K562 (cell line): ENCODE measurements at regions not wholly inside any gene's neighbourhood (a gene's known extent, or its start where the extent isn't known, plus 50 kb on each side); places are given as distances from the start of the nearest gene placed in this dataset.

Experiments used
- BCL6 ChIP-seq: fragments of 250-450 bp; sonication (Bioruptor Pico); IDR thresholded peaks from 2 replicates; pipeline ENCODE4 v1.4.0; 2020
- CBFA2T2 ChIP-seq: fragments of 450-650 bp; conservative IDR thresholded peaks from 2 replicates; pipeline ENCODE4 v1.6.1; 2017; ENCODE audit warnings: mild to moderate bottlenecking
- CCNT2 ChIP-seq: IDR thresholded peaks from 2 replicates; pipeline ENCODE4 v1.6.1; 2011; ENCODE audit warnings: borderline replicate concordance, low read depth, mild to moderate bottlenecking, moderate library complexity, mixed read lengths, low read length; ENCODE audit not compliant: insufficient read length; ENCODE audit errors: extremely low read depth
- CXXC5 ChIP-seq: fragments of 250-450 bp; sonication (Bioruptor Pico); IDR thresholded peaks from 2 replicates; pipeline ENCODE4 v1.8.0; 2022; ENCODE audit warnings: inconsistent platforms, mild to moderate bottlenecking, moderate library complexity
- EP300 ChIP-seq: IDR thresholded peaks from 2 replicates; pipeline ENCODE4 v1.6.1; 2012; ENCODE audit warnings: low read length, improper control_type of control experiment
- ETS2 ChIP-seq: IDR thresholded peaks from 2 replicates; pipeline ENCODE4 v1.6.1; 2016; ENCODE audit warnings: borderline replicate concordance, missing genetic modification characterization, mild to moderate bottlenecking, moderate library complexity, missing compliant biosample characterization; ENCODE audit not compliant: poor library complexity, severe bottlenecking
- FOSL1 ChIP-seq: fragments of 200-800 bp; sonication (Bioruptor generic); conservative IDR thresholded peaks from 2 replicates; pipeline ENCODE4 v1.6.1; 2016; ENCODE audit warnings: missing genetic modification characterization, missing compliant biosample characterization
- MEIS2 ChIP-seq: fragments of 450-650 bp; IDR thresholded peaks from 2 replicates; pipeline ENCODE4 v1.6.1; 2014; ENCODE audit warnings: mild to moderate bottlenecking; ENCODE audit not compliant: partially characterized antibody
- NONO ChIP-seq, 2 experiments: fragments of 200-400 bp in 1 of 2; fragments of 450-650 bp in 1 of 2; formaldehyde crosslinking in 1 of 2; IDR thresholded peaks; 2 replicates each; pipeline ENCODE4 v1.6.1; 2017; ENCODE audit warnings: low read depth in 2 of 2, mild to moderate bottlenecking in 2 of 2, moderate library complexity in 2 of 2, low read length in 1 of 2
- NR2F6 ChIP-seq: fragments of 450-650 bp; formaldehyde crosslinking; IDR thresholded peaks from 2 replicates; pipeline ENCODE4 v1.4.0; 2020; ENCODE audit warnings: mild to moderate bottlenecking
- NR3C1 ChIP-seq: sonication (generic); formaldehyde crosslinking; IDR thresholded peaks from 2 replicates; pipeline ENCODE4 v1.8.1; 2022; ENCODE audit warnings: missing genetic modification reagents
- PML ChIP-seq: IDR thresholded peaks from 2 replicates; pipeline ENCODE4 v1.6.1; 2012; ENCODE audit warnings: low read length, inconsistent platforms
- SP1 ChIP-seq: sonication (generic); formaldehyde crosslinking; IDR thresholded peaks from 2 replicates; pipeline ENCODE4 v1.8.1; 2022; ENCODE audit warnings: mild to moderate bottlenecking, missing genetic modification reagents
- YBX1 ChIP-seq: fragments of 450-650 bp; IDR thresholded peaks from 2 replicates; pipeline ENCODE4 v1.7.1; 2016; ENCODE audit warnings: mild to moderate bottlenecking
- ZNF282 ChIP-seq: sonication (generic); formaldehyde crosslinking; IDR thresholded peaks from 2 replicates; pipeline ENCODE4 v1.8.1; 2023; ENCODE audit warnings: missing genetic modification reagents
- ZNF655 ChIP-seq: fragments of 250-450 bp; sonication (Bioruptor Pico); IDR thresholded peaks from 2 replicates; pipeline ENCODE4 v1.5.0; 2021
- TF ChIP-seq, protein P1 (sequence below): sonication (generic); formaldehyde crosslinking; IDR thresholded peaks from 2 replicates; pipeline ENCODE4 v1.8.1; 2023; ENCODE audit warnings: mild to moderate bottlenecking, missing genetic modification reagents
- TF ChIP-seq, protein P2 (sequence below): fragments of 250-450 bp; sonication (Bioruptor Pico); IDR thresholded peaks from 2 replicates; pipeline ENCODE4 v1.9.0; 2021; ENCODE audit warnings: mild to moderate bottlenecking, inconsistent platforms

GRCh38 chr6:27141529-27142015, 105.9 kb upstream of the PRSS16 start (continued):
- TF ChIP-seq, protein P1, sequence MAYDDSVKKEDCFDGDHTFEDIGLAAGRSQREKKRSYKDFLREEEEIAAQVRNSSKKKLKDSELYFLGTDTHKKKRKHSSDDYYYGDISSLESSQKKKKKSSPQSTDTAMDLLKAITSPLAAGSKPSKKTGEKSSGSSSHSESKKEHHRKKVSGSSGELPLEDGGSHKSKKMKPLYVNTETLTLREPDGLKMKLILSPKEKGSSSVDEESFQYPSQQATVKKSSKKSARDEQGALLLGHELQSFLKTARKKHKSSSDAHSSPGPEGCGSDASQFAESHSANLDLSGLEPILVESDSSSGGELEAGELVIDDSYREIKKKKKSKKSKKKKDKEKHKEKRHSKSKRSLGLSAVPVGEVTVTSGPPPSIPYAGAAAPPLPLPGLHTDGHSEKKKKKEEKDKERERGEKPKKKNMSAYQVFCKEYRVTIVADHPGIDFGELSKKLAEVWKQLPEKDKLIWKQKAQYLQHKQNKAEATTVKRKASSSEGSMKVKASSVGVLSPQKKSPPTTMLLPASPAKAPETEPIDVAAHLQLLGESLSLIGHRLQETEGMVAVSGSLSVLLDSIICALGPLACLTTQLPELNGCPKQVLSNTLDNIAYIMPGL (CRISPR knock-in tag): 0 out of 2 replicates have a peak, but pooled peaks have one; percentile 63
- TF ChIP-seq NR3C1 (CRISPR knock-in tag) (no peak), NONO (IDR thresholded peaks at IDR 0.05; ENCODE audit: low read depth in 2 of 2, low read length in 1 of 2) (peak in 1 of 2 experiments; percentile 28; a peak in 2 of 4 replicates), MEIS2 (peak; percentile 36), EP300 (no peak), PML (no peak; the same call in 1 of the 2 replicates), YBX1 (no peak), ZNF655 (CRISPR knock-in tag) (no peak), SP1 (CRISPR knock-in tag) (no peak; the same call in none of the 2 replicates), NR2F6 (CRISPR knock-in tag) (no peak), CXXC5 (CRISPR knock-in tag) (no peak), ETS2 (tag) (no peak), BCL6 (no peak), CBFA2T2 (no peak), FOSL1 (tag) (no peak), CCNT2 (peak; percentile 16), ZNF282 (CRISPR knock-in tag) (no peak)
- TF ChIP-seq, protein P2, sequence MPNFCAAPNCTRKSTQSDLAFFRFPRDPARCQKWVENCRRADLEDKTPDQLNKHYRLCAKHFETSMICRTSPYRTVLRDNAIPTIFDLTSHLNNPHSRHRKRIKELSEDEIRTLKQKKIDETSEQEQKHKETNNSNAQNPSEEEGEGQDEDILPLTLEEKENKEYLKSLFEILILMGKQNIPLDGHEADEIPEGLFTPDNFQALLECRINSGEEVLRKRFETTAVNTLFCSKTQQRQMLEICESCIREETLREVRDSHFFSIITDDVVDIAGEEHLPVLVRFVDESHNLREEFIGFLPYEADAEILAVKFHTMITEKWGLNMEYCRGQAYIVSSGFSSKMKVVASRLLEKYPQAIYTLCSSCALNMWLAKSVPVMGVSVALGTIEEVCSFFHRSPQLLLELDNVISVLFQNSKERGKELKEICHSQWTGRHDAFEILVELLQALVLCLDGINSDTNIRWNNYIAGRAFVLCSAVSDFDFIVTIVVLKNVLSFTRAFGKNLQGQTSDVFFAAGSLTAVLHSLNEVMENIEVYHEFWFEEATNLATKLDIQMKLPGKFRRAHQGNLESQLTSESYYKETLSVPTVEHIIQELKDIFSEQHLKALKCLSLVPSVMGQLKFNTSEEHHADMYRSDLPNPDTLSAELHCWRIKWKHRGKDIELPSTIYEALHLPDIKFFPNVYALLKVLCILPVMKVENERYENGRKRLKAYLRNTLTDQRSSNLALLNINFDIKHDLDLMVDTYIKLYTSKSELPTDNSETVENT: peak; percentile 75; the same call in 1 of the 2 replicates
